HepG2 (cell line): ENCODE measurements at regions not wholly inside any gene's neighbourhood (a gene's known extent, or its start where the extent isn't known, plus 50 kb on each side); places are given as distances from the start of the nearest gene placed in this dataset.

ENCODE experiments used
- ATAC-seq: fragments of 200-7000 bp; cut with Tn5 transposase; 3 replicates; pipeline ENCODE4 v1.9.1; 2020; ENCODE audit warnings: mild to moderate bottlenecking, moderate library complexity
- BruUV-seq: library from RNA; stranded (reverse); fragments of 400-500 nt; replicated peaks from 2 replicates; lab custom pipeline; 2021; lab: Mats Ljungman, UMichigan
- CTCF ChIA-PET: fragments of 300-600 bp; formaldehyde crosslinking; extraction: SDS; loops from one replicate; lab custom pipeline; 2021; ENCODE audit warnings: low total read pairs, inconsistent platforms, low intra/inter-chr PET ratio; lab: Yijun Ruan, JAX
- POLR2A ChIA-PET: fragments of 350-600 bp; sonication (Branson Sonifier 250); formaldehyde crosslinking; loops from one replicate; lab custom pipeline; 2020; ENCODE audit warnings: antibody characterized with exemption, inconsistent platforms; lab: Yijun Ruan, JAX
- DNase-seq: peaks from one replicate; pipeline ENCODE4 v3.0.0-alpha.2; 2015; ENCODE audit warnings: low spot score
- FAIRE-seq: peaks from 3 replicates; lab custom pipeline; 2011; peaks lifted over from hg19 to GRCh38; lab: Jason Lieb, UNC
- H2AFZ ChIP-seq: one replicate; pipeline ENCODE4 v1.6.1; 2011; ENCODE audit warnings: low read length, inconsistent platforms
- H3K27ac ChIP-seq: fragments of 300-600 bp; 3 replicates; pipeline ENCODE4 v1.8.0; 2011; ENCODE audit warnings: mixed run types, mild to moderate bottlenecking, mixed read lengths, low read length, inconsistent platforms; ENCODE audit not compliant: insufficient read depth; ENCODE audit errors: extremely low read length
- H3K27me3 ChIP-seq, 2 experiments: fragments of 200-600 bp in 1 of 2; 2 replicates in 1 of 2; 3 replicates in 1 of 2; pipeline versions ENCODE4 v1.6.0 to v1.8.0; 2011; ENCODE audit warnings: low read length in 2 of 2, mild to moderate bottlenecking in 2 of 2, moderate library complexity in 2 of 2, inconsistent platforms in 1 of 2; ENCODE audit not compliant: insufficient read depth in 2 of 2, control insufficient read depth in 1 of 2
- H3K36me3 ChIP-seq, 2 experiments: fragments of 200-600 bp in 1 of 2; replicated peaks in 1 of 2; 2 replicates in 1 of 2; 3 replicates in 1 of 2; pipeline versions ENCODE4 v1.5.1 to v1.8.0; 2011; ENCODE audit warnings: low read length in 2 of 2, inconsistent platforms in 1 of 2; ENCODE audit not compliant: insufficient read depth in 2 of 2, control insufficient read depth in 1 of 2
- H3K4me1 ChIP-seq: 2 replicates; pipeline ENCODE4 v1.5.1; 2012; ENCODE audit warnings: low read length, inconsistent platforms; ENCODE audit not compliant: insufficient read depth
- H3K4me2 ChIP-seq: 2 replicates; pipeline ENCODE4 v1.6.0; 2011; ENCODE audit warnings: low read depth, low read length, inconsistent platforms
- H3K4me3 ChIP-seq, 3 experiments: fragments of 200-600 bp in 1 of 3; sonication (generic), shearing (Covaris generic) in 1 of 3; replicated peaks in 1 of 3; 2 replicates each; pipeline ENCODE4 v1.5.1; 2011 to 2016; ENCODE audit warnings: low read length in 3 of 3, inconsistent platforms in 2 of 3, low read depth in 2 of 3, mild to moderate bottlenecking in 2 of 3, control low read depth in 1 of 3, mixed read lengths in 1 of 3; ENCODE audit not compliant: insufficient read depth in 1 of 3
- H3K79me2 ChIP-seq: one replicate; pipeline ENCODE4 v1.6.1; 2011; ENCODE audit warnings: low read length, inconsistent platforms; ENCODE audit not compliant: insufficient read depth
- H3K9ac ChIP-seq: 2 replicates; pipeline ENCODE4 v1.6.0; 2011; ENCODE audit warnings: mild to moderate bottlenecking, low read depth, low read length, inconsistent platforms; ENCODE audit not compliant: insufficient read depth
- H3K9me3 ChIP-seq: 2 replicates; pipeline ENCODE4 v1.5.1; 2012; ENCODE audit warnings: mild to moderate bottlenecking, low read length
- H4K20me1 ChIP-seq: 2 replicates; pipeline ENCODE4 v1.6.0; 2011; ENCODE audit warnings: inconsistent platforms, mild to moderate bottlenecking, low read length, moderate library complexity; ENCODE audit not compliant: insufficient read depth
- GABPA ChIP-seq, 2 experiments: IDR thresholded peaks; 2 replicates each; pipeline ENCODE4 v1.6.1; 2011 to 2016; ENCODE audit warnings: low read depth in 2 of 2, low read length in 1 of 2, missing biosample characterization in 1 of 2, missing genetic modification characterization in 1 of 2
- GATA4 ChIP-seq: sonication (generic); IDR thresholded peaks from 2 replicates; pipeline ENCODE4 v1.6.1; 2016; ENCODE audit warnings: antibody characterized with exemption, low read depth, borderline replicate concordance
- HDAC2 ChIP-seq: sonication (generic); formaldehyde crosslinking; IDR thresholded peaks from 2 replicates; pipeline ENCODE4 v1.4.0; 2020; ENCODE audit warnings: missing genetic modification reagents
- ISL2 ChIP-seq: sonication (generic); formaldehyde crosslinking; IDR thresholded peaks from 2 replicates; pipeline ENCODE4 v1.5.0; 2020; ENCODE audit warnings: missing genetic modification reagents
- NFYC ChIP-seq: IDR thresholded peaks from 2 replicates; pipeline ENCODE4 v1.6.1; 2016; ENCODE audit warnings: missing genetic modification reagents, missing compliant biosample characterization
- TAF1 ChIP-seq: sonication (generic); formaldehyde crosslinking; IDR thresholded peaks from 2 replicates; pipeline ENCODE4 v1.4.0; 2020; ENCODE audit warnings: missing genetic modification reagents
- WGBS: methylation state at CpG from one replicate; pipeline ENCODE4 v1.1.6; 2017; ENCODE audit warnings: low lambda C conversion rate; 5-methylcytosine and 5-hydroxymethylcytosine counted together
- in situ Hi-C: cut with HindIII; loops from 2 replicates; pipeline ENCODE4 v1.10.0; 2017; ENCODE audit warnings: low pct_unique_long_range_greater_than_20kb; ENCODE audit not compliant: extremely low pct_ligation_motif_present
- intact Hi-C: fragments of 100-400 bp; cut with micrococcal nuclease; formaldehyde crosslinking; loops from one replicate; pipeline ENCODE4 v1.10.0; 2022; ENCODE audit not compliant: unreplicated experiment
- TF ChIP-seq, protein P1 (sequence below): sonication (generic); formaldehyde crosslinking; IDR thresholded peaks from 2 replicates; pipeline ENCODE4 v1.8.0; 2023; ENCODE audit warnings: mild to moderate bottlenecking, missing genetic modification reagents
- TF ChIP-seq, protein P2 (sequence below): sonication (generic); formaldehyde crosslinking; IDR thresholded peaks from 2 replicates; pipeline ENCODE4 v1.5.0; 2020; ENCODE audit warnings: missing genetic modification reagents

DNA sequence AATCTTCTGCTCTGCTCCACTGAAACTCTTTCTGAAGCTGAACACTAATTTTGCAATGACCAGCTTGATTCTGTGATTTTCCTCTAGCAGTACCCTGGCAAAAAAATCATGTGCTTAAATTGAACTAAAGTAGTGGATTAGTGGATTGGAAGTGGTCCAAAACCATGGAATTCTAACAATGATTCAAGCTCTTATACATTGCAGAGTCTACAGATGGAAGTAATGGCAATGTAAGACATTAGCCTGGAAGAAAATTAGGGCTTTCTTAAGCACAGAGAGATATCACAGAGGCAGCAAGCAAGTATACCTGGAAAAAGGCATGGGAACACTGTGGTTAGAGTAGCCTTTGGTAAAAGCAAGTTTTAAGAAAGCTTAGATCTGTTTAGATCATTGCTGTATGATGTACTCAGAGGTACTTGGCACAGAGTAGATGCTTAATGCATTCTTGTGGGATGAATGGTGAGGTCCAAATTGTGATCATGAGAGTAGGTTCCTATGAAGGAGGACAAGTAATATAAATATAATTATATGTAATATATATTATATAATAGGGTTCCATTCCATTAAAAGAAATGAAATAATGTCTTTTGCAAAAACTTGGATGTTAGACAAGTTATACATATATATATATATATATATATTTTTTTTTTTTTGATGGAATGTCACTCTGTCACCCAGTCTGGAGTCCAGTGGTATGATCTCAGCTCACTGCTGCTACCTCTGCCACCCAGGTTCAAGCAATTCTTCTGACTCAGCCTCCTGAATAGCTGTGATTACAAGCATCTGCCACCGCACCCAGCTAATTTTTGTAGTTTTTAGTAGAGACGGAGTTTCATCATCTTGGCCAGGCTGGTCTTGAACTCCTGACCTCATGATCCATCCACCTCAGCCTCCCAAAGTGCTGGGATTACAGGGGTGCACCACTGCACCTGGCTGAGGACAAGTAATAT lies 172.2 kb upstream of the SCN7A start (continued):
- TF ChIP-seq GABPA (IDR thresholded peaks at IDR 0.05; ENCODE audit: low read depth, low read length) (no peak), GABPA (CRISPR knock-in tag; IDR thresholded peaks at IDR 0.05; ENCODE audit: low read depth) (no peak), TAF1 (no peak), GATA4 (no peak), NFYC (CRISPR knock-in tag) (no peak), HDAC2 (CRISPR knock-in tag) (no peak)
- TF ChIP-seq, protein P1, sequence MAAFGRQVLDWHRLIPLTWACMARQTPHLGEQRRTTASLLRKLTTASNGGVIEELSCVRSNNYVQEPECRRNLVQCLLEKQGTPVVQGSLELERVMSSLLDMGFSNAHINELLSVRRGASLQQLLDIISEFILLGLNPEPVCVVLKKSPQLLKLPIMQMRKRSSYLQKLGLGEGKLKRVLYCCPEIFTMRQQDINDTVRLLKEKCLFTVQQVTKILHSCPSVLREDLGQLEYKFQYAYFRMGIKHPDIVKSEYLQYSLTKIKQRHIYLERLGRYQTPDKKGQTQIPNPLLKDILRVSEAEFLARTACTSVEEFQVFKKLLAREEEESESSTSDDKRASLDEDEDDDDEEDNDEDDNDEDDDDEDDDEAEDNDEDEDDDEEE (CRISPR knock-in tag) = no peak

DNA sequence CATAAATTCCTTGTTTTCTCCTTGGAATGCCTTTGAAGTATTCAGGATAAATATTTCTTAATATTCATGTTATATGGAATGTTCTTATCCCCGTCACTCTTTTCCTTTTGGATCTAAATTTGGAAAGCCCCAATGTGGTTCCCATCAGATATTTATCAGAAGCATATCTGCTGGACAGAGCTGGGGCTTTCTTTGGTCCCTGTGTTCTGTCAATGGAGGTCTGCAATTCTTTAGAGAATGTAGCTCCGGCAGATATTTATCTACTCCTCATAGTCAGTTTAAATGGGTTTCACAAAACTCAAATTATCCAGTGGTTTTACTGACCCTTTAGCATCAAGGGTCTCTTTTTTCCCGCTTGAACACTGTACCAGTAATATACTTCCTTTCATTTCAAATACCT lies 167.8 kb upstream of the SCN7A start:
- no peak for ATAC-seq
- ChIA-PET POLR2A (no interaction called here), CTCF (no interaction called here)
- Histone ChIP-seq H3K79me2 (no peaks in the 10 kb centered on the region), H2AFZ (no peak overlapping the region), H3K4me2 (no peak overlapping the region), H3K27me3 (no peaks in the 10 kb centered on the region), H4K20me1 (no peaks in the 10 kb centered on the region), H3K4me3 (no peak overlapping the region), H3K36me3 (no peaks in the 10 kb centered on the region), H3K9me3 (no peaks in the 10 kb centered on the region), H3K9ac (no peak overlapping the region), H3K27ac (no peak overlapping the region), H3K4me1 (no peaks in the 10 kb centered on the region)
- intact Hi-C loops = no loop called here
- no TSS peak for BruUV-seq
- TF ChIP-seq, protein P2, sequence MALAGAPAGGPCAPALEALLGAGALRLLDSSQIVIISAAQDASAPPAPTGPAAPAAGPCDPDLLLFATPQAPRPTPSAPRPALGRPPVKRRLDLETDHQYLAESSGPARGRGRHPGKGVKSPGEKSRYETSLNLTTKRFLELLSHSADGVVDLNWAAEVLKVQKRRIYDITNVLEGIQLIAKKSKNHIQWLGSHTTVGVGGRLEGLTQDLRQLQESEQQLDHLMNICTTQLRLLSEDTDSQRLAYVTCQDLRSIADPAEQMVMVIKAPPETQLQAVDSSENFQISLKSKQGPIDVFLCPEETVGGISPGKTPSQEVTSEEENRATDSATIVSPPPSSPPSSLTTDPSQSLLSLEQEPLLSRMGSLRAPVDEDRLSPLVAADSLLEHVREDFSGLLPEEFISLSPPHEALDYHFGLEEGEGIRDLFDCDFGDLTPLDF = no peak
- no peak for TF ChIP-seq ISL2 (CRISPR knock-in tag)
- no peak for FAIRE-seq
- WGBS = 0% methylated on average over 3 of the region's 3 CpGs
- in situ Hi-C loops = no loop called here
- DNase-seq = no peak
